K562 (cell line): ENCODE measurements at regions not wholly inside any gene's neighbourhood (a gene's known extent, or its start where the extent isn't known, plus 50 kb on each side); places are given as distances from the start of the nearest gene placed in this dataset.

Experiments
- ATF2 ChIP-seq: sonication (generic); formaldehyde crosslinking; IDR thresholded peaks from 2 replicates; pipeline ENCODE4 v1.8.1; 2022; ENCODE audit warnings: missing genetic modification reagents
- C11orf30 ChIP-seq: fragments of 450-650 bp; IDR thresholded peaks from 2 replicates; pipeline ENCODE4 v1.6.1; 2016; ENCODE audit warnings: low read depth, mild to moderate bottlenecking
- CBX1 ChIP-seq: sonication (generic); IDR thresholded peaks from 2 replicates; pipeline ENCODE4 v1.6.1; 2016; ENCODE audit warnings: antibody characterized with exemption, low read depth, mild to moderate bottlenecking
- E2F6 ChIP-seq, 2 experiments: IDR thresholded peaks; 2 replicates each; pipeline ENCODE4 v1.6.1; 2011; ENCODE audit warnings: borderline replicate concordance in 1 of 2, control low read depth in 1 of 2, low read depth in 1 of 2, low read length in 1 of 2, mild to moderate bottlenecking in 1 of 2, mixed read lengths in 1 of 2, moderate library complexity in 1 of 2; ENCODE audit not compliant: insufficient read depth in 1 of 2, insufficient read length in 1 of 2, poor library complexity in 1 of 2, severe bottlenecking in 1 of 2; ENCODE audit errors: extremely low read depth in 1 of 2
- ETV1 ChIP-seq: fragments of 450-650 bp; conservative IDR thresholded peaks from 2 replicates; pipeline ENCODE4 v1.6.1; 2016; ENCODE audit warnings: missing genetic modification characterization, control low read depth, low read depth, missing compliant biosample characterization
- HDGF ChIP-seq: fragments of 450-650 bp; IDR thresholded peaks from 2 replicates; pipeline ENCODE4 v1.6.1; 2016
- KHSRP ChIP-seq: fragments of 450-650 bp; IDR thresholded peaks from 2 replicates; pipeline ENCODE4 v1.6.1; 2017
- MYBL2 ChIP-seq, 2 experiments: fragments of 450-650 bp in 1 of 2; sonication (generic) in 1 of 2; formaldehyde crosslinking in 1 of 2; IDR thresholded peaks; 2 replicates each; pipeline versions ENCODE4 v1.6.1 to v1.8.1; 2017 to 2022; ENCODE audit warnings: borderline replicate concordance in 1 of 2, inconsistent platforms in 1 of 2, low read depth in 1 of 2, mild to moderate bottlenecking in 1 of 2, missing genetic modification reagents in 1 of 2, moderate library complexity in 1 of 2
- NCOA4 ChIP-seq: fragments of 450-650 bp; IDR thresholded peaks from 2 replicates; pipeline ENCODE4 v1.6.1; 2018; ENCODE audit warnings: mild to moderate bottlenecking; ENCODE audit not compliant: partially characterized antibody
- NUFIP1 ChIP-seq: fragments of 450-650 bp; IDR thresholded peaks from 2 replicates; pipeline ENCODE4 v1.6.1; 2018; ENCODE audit not compliant: partially characterized antibody
- REST ChIP-seq, 2 experiments: fragments of 450-650 bp; formaldehyde crosslinking in 1 of 2; IDR thresholded peaks; 2 replicates each; pipeline versions ENCODE4 v1.4.0 to v1.6.1; 2014 to 2020; ENCODE audit warnings: mild to moderate bottlenecking in 2 of 2, borderline replicate concordance in 1 of 2, low read depth in 1 of 2
- TAL1 ChIP-seq: fragments of 450-650 bp; IDR thresholded peaks from 2 replicates; pipeline ENCODE4 v1.6.1; 2016; ENCODE audit warnings: mild to moderate bottlenecking
- TOE1 ChIP-seq, 2 experiments: fragments of 450-650 bp in 1 of 2; sonication (generic) in 1 of 2; formaldehyde crosslinking in 1 of 2; IDR thresholded peaks; 2 replicates each; pipeline versions ENCODE4 v1.7.1 to v1.8.0; 2016 to 2022; ENCODE audit warnings: borderline replicate concordance in 2 of 2, mild to moderate bottlenecking in 2 of 2, antibody characterized with exemption in 1 of 2, inconsistent platforms in 1 of 2, low read depth in 1 of 2, missing genetic modification reagents in 1 of 2, moderate library complexity in 1 of 2
- ZNF778 ChIP-seq: fragments of 450-650 bp; formaldehyde crosslinking; IDR thresholded peaks from 2 replicates; pipeline ENCODE4 v1.4.0; 2020; ENCODE audit warnings: mild to moderate bottlenecking, moderate library complexity

GRCh38 chr3:145290010-145290409 is 871.0 kb downstream of the PLOD2 start (continued):
- TF ChIP-seq REST (IDR thresholded peaks at IDR 0.05; ENCODE audit: borderline replicate concordance) (no peak), REST (CRISPR knock-in tag; IDR thresholded peaks at IDR 0.05; ENCODE audit: low read depth) (no peak), KHSRP (no peak), C11orf30 (peak; percentile 29; the same call in 1 of the 2 replicates), TAL1 (no peak), HDGF (no peak), MYBL2 (IDR thresholded peaks at IDR 0.05; ENCODE audit: low read depth) (no peak), MYBL2 (CRISPR knock-in tag; IDR thresholded peaks at IDR 0.05; ENCODE audit: borderline replicate concordance) (no peak), TOE1 (IDR thresholded peaks at IDR 0.05; ENCODE audit: borderline replicate concordance) (no peak), TOE1 (CRISPR knock-in tag; IDR thresholded peaks at IDR 0.05; ENCODE audit: borderline replicate concordance, low read depth) (no peak), ZNF778 (CRISPR knock-in tag) (no peak), NCOA4 (no peak), ETV1 (tag) (no peak), NUFIP1 (no peak), ATF2 (CRISPR knock-in tag) (no peak), E2F6 (IDR thresholded peaks at IDR 0.05; ENCODE audit: borderline replicate concordance in 1 of 2, extremely low read depth in 1 of 2, insufficient read depth in 1 of 2, insufficient read length in 1 of 2, low read depth in 1 of 2, low read length in 1 of 2, poor library complexity in 1 of 2, severe bottlenecking in 1 of 2) (no peak), CBX1 (no peak)
